Ishikawa (cell line): ENCODE measurements at regions not wholly inside any gene's neighbourhood (a gene's known extent, or its start where the extent isn't known, plus 50 kb on each side); places are given as distances from the start of the nearest gene placed in this dataset.

ENCODE experiments used
- CEBPB ChIP-seq: IDR thresholded peaks from 2 replicates; pipeline ENCODE4 v1.6.1; 2012
- CREB1 ChIP-seq: IDR thresholded peaks from 2 replicates; pipeline ENCODE4 v1.6.1; 2012; ENCODE audit warnings: low read depth
- EGR1 ChIP-seq: IDR thresholded peaks from 2 replicates; pipeline ENCODE4 v1.6.1; 2012
- EP300 ChIP-seq: IDR thresholded peaks from 2 replicates; pipeline ENCODE4 v1.6.1; 2012; ENCODE audit warnings: borderline replicate concordance
- FOXM1 ChIP-seq: IDR thresholded peaks from 2 replicates; pipeline ENCODE4 v1.6.1; 2012; ENCODE audit warnings: low read depth, borderline replicate concordance
- MAX ChIP-seq: IDR thresholded peaks from 2 replicates; pipeline ENCODE4 v1.6.1; 2012
- NFIC ChIP-seq: IDR thresholded peaks from 2 replicates; pipeline ENCODE4 v1.6.1; 2012
- RAD21 ChIP-seq: IDR thresholded peaks from 2 replicates; pipeline ENCODE4 v1.6.1; 2012; ENCODE audit warnings: low read depth
- REST ChIP-seq: IDR thresholded peaks from 2 replicates; pipeline ENCODE4 v1.6.1; 2012; ENCODE audit warnings: low read depth, mild to moderate bottlenecking
- TAF1 ChIP-seq: IDR thresholded peaks from 2 replicates; pipeline ENCODE4 v1.6.1; 2012; ENCODE audit warnings: low read depth, mild to moderate bottlenecking
- TCF12 ChIP-seq: IDR thresholded peaks from 2 replicates; pipeline ENCODE4 v1.6.1; 2012; ENCODE audit warnings: low read depth
- TEAD4 ChIP-seq: IDR thresholded peaks from 2 replicates; pipeline ENCODE4 v1.6.1; 2012
- USF1 ChIP-seq: IDR thresholded peaks from 2 replicates; pipeline ENCODE4 v1.6.1; 2012
- YY1 ChIP-seq: IDR thresholded peaks from 2 replicates; pipeline ENCODE4 v1.6.1; 2012; ENCODE audit warnings: low read depth
- ZBTB7A ChIP-seq: IDR thresholded peaks from 2 replicates; pipeline ENCODE4 v1.6.1; 2012; ENCODE audit warnings: low read depth

- no peak for TF ChIP-seq TAF1
- no peak for TF ChIP-seq TEAD4
- no peak for TF ChIP-seq EGR1
- TF ChIP-seq YY1 = no peak
- TF ChIP-seq REST = no peak
- no peak for TF ChIP-seq CEBPB
- TF ChIP-seq TCF12 = no peak
- no peak for TF ChIP-seq NFIC
- no peak for TF ChIP-seq USF1
- TF ChIP-seq MAX = no peak
- TF ChIP-seq CREB1 = no peak
- TF ChIP-seq RAD21 = no peak
- no peak for TF ChIP-seq FOXM1
- no peak for TF ChIP-seq EP300
- no peak for TF ChIP-seq ZBTB7A
Observed at GRCh38 chr14:56046546-56046945, 71.7 kb upstream of the PELI2 start.

- TF ChIP-seq MAX = no peak
- no peak for TF ChIP-seq ZBTB7A
- TF ChIP-seq USF1 = no peak
- TF ChIP-seq EP300 = no peak
- TF ChIP-seq NFIC = no peak
- TF ChIP-seq REST = no peak
- TF ChIP-seq YY1 = no peak
- no peak for TF ChIP-seq EGR1
- TF ChIP-seq FOXM1 = no peak
- no peak for TF ChIP-seq RAD21
- no peak for TF ChIP-seq TEAD4
- TF ChIP-seq TAF1 = no peak
- no peak for TF ChIP-seq CEBPB
- no peak for TF ChIP-seq CREB1
- TF ChIP-seq TCF12 = no peak
Observed at GRCh38 chr14:56046996-56047395, 71.2 kb upstream of the PELI2 start.

GRCh38 chr14:56049536-56049935 lies 68.7 kb upstream of the PELI2 start:
- TF ChIP-seq NFIC = no peak
- TF ChIP-seq TAF1 = no peak
- TF ChIP-seq EP300 = no peak
- TF ChIP-seq USF1 = no peak
- no peak for TF ChIP-seq TEAD4
- TF ChIP-seq CREB1 = no peak
- no peak for TF ChIP-seq FOXM1
- TF ChIP-seq ZBTB7A = no peak
- no peak for TF ChIP-seq TCF12
- TF ChIP-seq MAX = no peak
- no peak for TF ChIP-seq REST
- TF ChIP-seq EGR1 = no peak
- no peak for TF ChIP-seq RAD21

- TF ChIP-seq EP300 = no peak
- no peak for TF ChIP-seq MAX
- TF ChIP-seq NFIC = no peak
- TF ChIP-seq USF1 = no peak
- no peak for TF ChIP-seq CREB1
- TF ChIP-seq ZBTB7A = no peak
- no peak for TF ChIP-seq TEAD4
- TF ChIP-seq REST = no peak
- TF ChIP-seq TAF1 = no peak
Observed at GRCh38 chr14:56055511-56055910, 62.7 kb upstream of the PELI2 start.
